HG03064 (cell line): ENCODE measurements at regions not wholly inside any gene's neighbourhood (a gene's known extent, or its start where the extent isn't known, plus 50 kb on each side); places are given as distances from the start of the nearest gene placed in this dataset.

Experiments used
- ATAC-seq: cut with Tn5 transposase; IDR thresholded peaks from one replicate; pipeline ENCODE4 v1.9.1; 2021; ENCODE audit warnings: low read depth; ENCODE audit not compliant: unreplicated experiment

GRCh38 chr2:145592361-145592760 is 1072.4 kb upstream of the ZEB2 start:
- no peak for ATAC-seq

- ATAC-seq, result no peak
Observed at GRCh38 chr2:145591109-145591809, 1071.3 kb upstream of the ZEB2 start.

GRCh38 chr2:145587922-145588321 is 1068.0 kb upstream of the ZEB2 start:
- no peak for ATAC-seq

- ATAC-seq, result no peak
Observed at GRCh38 chr2:145584353-145584752, 1064.4 kb upstream of the ZEB2 start.

GRCh38 chr2:145573608-145574007 is 1053.7 kb upstream of the ZEB2 start:
- no peak for ATAC-seq

GRCh38 chr2:145572238-145572637 is 1052.3 kb upstream of the ZEB2 start:
- no peak for ATAC-seq

GRCh38 chr2:145569108-145569507 is 1049.2 kb upstream of the ZEB2 start:
- ATAC-seq, result no peak

GRCh38 chr2:145563741-145564615 is 1044.1 kb upstream of the ZEB2 start:
- ATAC-seq, result no peak

- ATAC-seq, result no peak
Observed at GRCh38 chr2:145561152-145561551, 1041.2 kb upstream of the ZEB2 start.

GRCh38 chr2:145558617-145559350 is 1038.9 kb upstream of the ZEB2 start:
- ATAC-seq, result no peak

GRCh38 chr2:145555360-145555759 is 1035.4 kb upstream of the ZEB2 start:
- no peak for ATAC-seq

- ATAC-seq, result no peak
Observed at GRCh38 chr2:145551686-145552085, 1031.8 kb upstream of the ZEB2 start.

GRCh38 chr2:145548479-145548878 is 1028.6 kb upstream of the ZEB2 start:
- ATAC-seq, result no peak

GRCh38 chr2:145547620-145548019 is 1027.7 kb upstream of the ZEB2 start:
- ATAC-seq, result no peak

- no peak for ATAC-seq
Observed at GRCh38 chr2:145546091-145546490, 1026.2 kb upstream of the ZEB2 start.

- no peak for ATAC-seq
Observed at GRCh38 chr2:145543856-145544255, 1023.9 kb upstream of the ZEB2 start.

- ATAC-seq, result no peak
Observed at GRCh38 chr2:145543155-145543554, 1023.2 kb upstream of the ZEB2 start.

- ATAC-seq, result no peak
Observed at GRCh38 chr2:145541028-145541427, 1021.1 kb upstream of the ZEB2 start.

- no peak for ATAC-seq
Observed at GRCh38 chr2:145538661-145539350, 1018.9 kb upstream of the ZEB2 start.

- no peak for ATAC-seq
Observed at GRCh38 chr2:145530653-145531052, 1010.7 kb upstream of the ZEB2 start.

GRCh38 chr2:145524836-145525235 is 1004.9 kb upstream of the ZEB2 start:
- no peak for ATAC-seq
